NB4 (cell line): ENCODE measurements at regions not wholly inside any gene's neighbourhood (a gene's known extent, or its start where the extent isn't known, plus 50 kb on each side); places are given as distances from the start of the nearest gene placed in this dataset.

ENCODE experiments used
- CTCF ChIP-seq: IDR thresholded peaks from one replicate; pipeline ENCODE4 v1.5.1; 2012; ENCODE audit warnings: low read depth, low read length
- POLR2A ChIP-seq: IDR thresholded peaks from 2 replicates; pipeline ENCODE4 v1.6.1; 2011; ENCODE audit warnings: mild to moderate bottlenecking; ENCODE audit not compliant: insufficient read length; ENCODE audit errors: extremely low read depth

- TF ChIP-seq CTCF (no peak), POLR2A (no peak)
Observed at GRCh38 chr11:25547292-25547691, 784.6 kb upstream of the ANO3 start.
